Ramos (cell line): ENCODE measurements at regions not wholly inside any gene's neighbourhood (a gene's known extent, or its start where the extent isn't known, plus 50 kb on each side); places are given as distances from the start of the nearest gene placed in this dataset.

ENCODE experiments used
- in situ Hi-C: fragments of 300-500 bp; cut with MboI; formaldehyde crosslinking; loops from one replicate; pipeline ENCODE4 v1.14.3; 2022; ENCODE audit warnings: low sequenced_read_pairs; ENCODE audit not compliant: unreplicated experiment

DNA sequence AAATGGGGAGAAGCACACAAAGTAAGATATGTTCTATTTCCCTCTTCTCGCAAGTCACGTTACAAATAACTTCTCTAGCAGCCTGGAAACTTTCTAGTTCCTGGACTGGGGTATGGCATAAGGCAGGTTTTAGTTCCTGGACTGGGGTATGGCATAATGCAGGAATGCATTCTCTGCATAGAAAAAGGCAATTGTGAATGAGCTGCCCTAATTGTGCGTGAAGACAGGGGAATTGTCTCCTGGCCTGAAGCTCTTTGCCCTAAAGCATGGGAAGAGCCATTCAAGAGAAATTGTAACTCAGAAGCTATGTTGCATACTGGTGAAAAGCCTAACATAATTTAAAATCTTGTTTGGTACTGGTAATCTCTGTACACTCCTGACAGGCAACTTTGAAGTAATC lies 54.3 kb upstream of the CBLB start:
- in situ Hi-C loops, result no loop called here

DNA sequence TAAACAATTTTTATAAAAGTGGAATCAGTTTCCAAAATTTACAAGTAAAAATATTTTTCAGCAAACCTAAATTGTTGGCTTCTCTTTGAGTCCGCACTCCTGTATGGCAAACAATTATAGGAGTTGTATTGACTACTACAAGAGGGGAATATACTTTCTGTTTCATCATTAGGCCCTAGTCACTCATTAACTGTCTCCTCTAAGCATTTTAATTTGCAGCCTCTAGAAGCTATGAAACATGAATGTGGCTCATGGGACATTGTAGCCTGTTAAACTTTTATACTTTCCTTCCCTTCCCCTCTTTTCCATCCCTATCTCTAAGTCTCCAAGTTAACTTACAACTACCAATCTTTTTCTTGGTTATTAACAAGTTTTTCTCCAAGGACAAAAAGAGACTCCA lies 58.9 kb upstream of the CBLB start:
- in situ Hi-C loops, result no loop called here

DNA sequence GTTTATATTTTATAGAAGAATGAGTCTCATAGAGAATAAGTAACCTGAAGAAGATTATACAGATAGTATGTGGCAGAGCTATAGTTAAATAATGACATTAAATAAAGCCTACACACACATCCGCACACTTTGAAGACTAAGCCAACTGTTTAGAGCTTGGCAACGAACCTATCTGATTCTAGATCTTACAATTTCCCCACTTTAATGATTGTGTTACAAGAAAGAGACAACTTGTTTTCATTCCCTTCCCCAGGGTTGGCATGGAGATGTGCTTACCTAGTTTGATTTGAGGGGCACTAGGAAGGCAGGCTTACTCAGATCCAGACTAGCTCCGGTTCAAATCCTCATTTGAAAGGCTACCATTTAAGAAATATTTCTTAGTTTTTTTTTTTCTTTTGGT lies 61.9 kb upstream of the CBLB start:
- in situ Hi-C loops, result no loop called here

DNA sequence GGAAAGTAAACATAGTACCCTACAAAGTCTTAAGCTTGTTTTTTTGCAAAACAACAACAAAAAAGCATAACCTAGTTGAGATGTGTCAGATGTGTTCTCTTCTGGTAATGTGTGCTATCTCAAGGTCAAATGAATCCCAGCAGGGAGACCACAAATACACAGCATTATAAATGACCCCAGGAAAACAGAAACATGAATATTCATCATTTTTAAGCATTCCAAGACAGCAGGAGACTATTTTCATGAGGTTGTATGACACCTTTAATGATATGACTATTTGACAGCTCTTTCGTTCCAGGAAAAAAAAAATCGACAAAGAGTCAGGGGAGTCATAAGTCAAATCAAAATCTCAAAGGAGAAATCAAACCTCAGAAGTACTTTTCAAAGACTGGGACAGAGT lies 62.7 kb upstream of the CBLB start:
- in situ Hi-C loops, result no loop called here

DNA sequence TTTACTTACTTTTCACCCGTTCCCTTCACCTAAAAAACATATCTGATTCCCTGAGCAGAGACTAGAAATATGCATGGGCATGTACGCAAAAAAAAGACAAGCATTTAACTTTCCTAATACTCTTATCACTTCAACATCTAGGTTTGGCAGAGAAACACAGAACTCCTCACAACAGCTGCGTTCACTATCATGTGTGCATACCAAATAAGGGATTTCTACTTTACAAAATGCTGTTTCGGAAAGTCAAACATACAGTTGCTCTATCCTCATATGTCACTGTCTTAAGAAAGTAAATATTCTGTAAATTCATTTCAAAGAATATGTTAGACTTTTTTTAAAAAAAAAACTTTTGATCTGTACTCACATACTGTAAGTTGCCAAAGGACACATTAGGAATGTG lies 65.1 kb upstream of the CBLB start:
- in situ Hi-C loops, result no loop called here

DNA sequence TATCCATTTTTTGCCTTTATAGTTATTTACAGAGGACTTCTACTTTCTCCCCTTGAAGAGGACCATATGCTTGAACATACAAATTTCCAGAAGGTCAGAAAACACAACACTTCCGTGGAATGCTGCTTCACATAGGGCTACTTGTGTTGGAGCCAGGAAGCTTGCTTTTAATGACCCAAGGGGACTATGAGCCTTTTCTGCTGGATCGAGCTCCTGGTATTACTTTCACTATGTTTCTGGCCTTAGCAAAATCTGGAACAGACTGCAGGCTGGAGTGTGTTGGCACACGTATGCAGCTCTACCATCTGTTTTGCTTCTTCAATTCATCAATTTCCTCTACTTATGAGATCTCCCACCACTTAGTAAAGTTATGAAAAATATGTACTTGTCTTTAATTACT lies 69.3 kb upstream of the CBLB start:
- in situ Hi-C loops, result no loop called here

DNA sequence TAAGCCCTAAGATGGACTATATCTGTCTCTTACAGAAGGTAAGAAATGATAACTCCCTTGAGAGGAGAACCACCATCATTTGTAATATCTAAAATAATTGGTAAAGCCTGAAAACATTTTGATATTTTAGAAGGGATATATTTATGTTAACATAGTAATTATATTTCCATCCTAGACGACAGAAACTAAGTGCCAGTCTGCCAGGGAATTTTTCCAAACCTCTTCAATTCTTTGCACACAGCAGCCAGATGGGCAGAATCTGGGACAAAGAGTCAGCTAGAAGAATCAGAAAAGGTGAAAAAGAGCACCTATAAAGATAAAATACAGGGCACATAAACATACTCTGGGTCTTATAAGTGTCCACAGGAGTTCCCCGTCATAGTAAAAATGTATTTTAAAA lies 70.0 kb upstream of the CBLB start:
- in situ Hi-C loops, result no loop called here

DNA sequence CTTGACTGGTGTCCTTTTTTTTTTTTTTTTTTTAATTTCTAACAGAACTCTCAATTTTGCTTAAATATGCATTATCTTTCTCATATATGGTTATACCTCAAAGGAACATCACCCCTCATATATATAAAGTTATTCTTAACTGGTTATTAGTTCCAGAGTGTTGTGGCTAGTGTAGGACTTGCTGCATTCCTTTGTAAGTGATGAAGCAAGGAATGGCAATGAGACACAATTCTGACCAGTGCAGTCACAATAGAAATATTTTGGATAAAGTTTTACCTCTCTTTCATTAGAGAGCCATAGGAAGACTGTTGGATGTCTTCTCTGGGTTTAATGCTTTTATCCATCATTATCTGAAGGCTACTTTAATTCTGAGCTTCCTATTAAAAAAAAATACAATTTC lies 75.5 kb upstream of the CBLB start:
- in situ Hi-C loops, result no loop called here

DNA sequence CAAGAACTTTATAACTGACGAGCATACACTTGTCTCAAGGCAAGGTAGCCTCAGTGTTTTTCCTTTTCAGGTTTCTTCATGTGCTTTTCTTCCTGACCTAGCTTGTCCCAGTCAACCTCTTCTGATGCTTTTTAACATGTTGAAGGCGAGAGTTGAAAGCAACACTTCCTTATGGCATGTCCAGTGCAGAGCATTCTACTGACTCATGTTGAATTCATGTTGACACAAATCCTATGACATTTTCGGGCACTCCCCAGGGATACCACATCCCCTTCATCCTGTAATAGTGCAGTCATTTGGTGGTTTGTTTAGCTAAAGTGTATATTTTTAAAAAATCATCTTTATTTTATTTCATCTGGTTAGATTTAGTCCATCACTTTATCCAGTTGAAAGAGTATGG lies 75.9 kb upstream of the CBLB start:
- in situ Hi-C loops, result no loop called here

DNA sequence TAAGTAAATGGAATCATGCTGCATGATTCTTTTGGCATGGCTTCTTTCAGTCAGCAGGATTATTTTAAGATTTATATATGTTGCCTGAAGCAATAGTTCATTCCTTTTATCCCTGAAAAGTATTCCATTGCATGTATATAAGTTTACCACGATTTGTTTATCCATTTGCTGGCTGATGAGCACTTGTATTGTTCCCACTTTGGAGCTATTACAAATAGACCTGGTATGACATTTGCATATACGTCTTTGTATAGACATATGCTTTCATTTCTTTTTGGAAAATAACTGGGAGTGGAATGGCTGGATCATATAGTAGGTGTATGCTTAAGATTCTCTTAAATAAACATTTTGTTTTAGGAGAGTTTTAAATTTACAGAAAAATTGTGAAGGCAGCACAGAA lies 79.3 kb upstream of the CBLB start:
- in situ Hi-C loops, result no loop called here

DNA sequence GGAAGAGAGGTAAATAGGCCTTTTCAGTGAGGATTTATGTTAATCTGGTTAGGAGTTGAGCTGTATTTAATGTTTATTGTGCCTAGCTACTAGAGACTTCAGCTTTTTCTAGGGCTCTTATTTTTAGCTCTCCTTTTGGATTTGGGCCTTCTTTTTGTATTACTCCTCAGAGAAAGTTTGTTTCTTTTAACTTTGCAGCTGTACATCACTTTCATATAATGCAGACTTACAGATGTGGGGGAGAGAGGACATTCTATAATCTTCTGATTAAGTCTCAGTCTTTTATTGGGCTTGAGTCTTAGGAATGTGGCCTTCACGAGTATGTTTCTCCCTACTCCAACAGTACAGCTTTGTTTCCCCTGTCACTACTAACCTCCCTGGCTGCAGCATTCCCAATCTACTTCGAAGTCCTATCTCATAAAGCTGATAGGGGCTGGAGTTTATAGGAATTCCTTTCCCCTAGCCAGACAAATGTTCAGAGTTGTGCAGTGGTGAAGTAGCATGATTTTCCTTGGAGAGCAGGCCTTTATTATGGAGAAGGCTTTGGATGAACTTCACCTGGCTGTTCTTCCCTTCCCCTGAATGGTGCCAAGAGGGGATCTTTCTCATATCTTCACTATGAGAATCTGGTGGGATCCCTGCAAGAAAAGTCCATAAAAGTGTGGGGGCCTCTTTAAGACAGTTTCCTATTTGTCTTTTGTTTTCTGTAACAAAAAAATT lies 82.2 kb upstream of the CBLB start:
- in situ Hi-C loops, result no loop called here

DNA sequence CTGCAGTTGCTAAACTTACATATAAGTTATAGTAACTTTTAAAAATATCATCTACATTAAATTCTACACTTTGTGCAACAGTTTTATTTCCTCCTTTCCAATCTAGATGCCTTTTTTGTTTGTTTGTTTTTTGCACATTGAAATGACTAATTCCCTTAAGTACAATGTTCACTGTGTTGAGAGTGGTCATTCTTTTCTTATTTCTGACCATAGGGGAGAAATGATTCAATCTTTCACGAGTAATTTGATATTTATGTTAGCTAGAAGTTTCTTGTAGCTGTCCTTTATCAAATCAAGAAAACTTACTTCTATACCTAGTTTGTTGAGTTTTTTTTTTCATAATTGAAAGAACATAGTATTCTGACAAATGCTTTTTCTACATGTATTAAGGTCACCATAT lies 85.0 kb upstream of the CBLB start:
- in situ Hi-C loops, result no loop called here

DNA sequence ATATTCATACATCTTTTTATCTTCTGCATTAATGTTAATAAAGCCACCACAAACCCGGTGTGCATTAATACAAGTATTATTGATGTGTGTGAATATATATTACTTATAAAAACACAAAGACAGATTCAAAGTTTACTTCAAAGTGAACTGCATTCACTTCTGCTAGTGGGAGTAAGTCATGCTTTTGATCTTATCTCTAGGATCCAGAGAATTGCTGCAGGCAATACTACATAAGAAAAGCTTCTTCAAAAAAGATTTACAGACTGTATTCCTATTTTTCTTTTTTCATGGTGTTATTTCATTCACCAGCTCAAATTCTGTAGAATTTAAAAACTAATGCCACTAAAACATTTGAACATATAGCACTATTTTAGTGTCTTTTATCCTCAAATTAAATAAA lies 87.5 kb upstream of the CBLB start:
- in situ Hi-C loops, result no loop called here

DNA sequence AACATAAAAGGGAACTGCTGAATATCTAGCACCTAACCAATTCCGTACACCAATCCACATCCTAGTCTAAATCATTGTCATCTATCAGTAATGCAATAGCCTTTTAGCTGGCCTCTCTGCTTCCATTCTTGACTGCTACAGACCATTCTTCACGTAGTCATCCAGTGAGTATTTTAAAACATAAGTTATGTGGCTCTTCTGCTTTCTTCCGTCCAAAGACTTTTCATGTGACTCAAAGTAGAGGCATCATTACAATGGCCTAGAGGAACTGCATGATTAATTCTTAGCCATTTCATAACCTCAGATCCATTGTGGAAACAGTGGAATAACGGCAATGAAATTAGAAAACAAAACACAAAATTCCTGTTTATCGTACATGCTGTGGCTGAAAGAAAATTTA lies 88.9 kb upstream of the CBLB start:
- in situ Hi-C loops, result no loop called here

DNA sequence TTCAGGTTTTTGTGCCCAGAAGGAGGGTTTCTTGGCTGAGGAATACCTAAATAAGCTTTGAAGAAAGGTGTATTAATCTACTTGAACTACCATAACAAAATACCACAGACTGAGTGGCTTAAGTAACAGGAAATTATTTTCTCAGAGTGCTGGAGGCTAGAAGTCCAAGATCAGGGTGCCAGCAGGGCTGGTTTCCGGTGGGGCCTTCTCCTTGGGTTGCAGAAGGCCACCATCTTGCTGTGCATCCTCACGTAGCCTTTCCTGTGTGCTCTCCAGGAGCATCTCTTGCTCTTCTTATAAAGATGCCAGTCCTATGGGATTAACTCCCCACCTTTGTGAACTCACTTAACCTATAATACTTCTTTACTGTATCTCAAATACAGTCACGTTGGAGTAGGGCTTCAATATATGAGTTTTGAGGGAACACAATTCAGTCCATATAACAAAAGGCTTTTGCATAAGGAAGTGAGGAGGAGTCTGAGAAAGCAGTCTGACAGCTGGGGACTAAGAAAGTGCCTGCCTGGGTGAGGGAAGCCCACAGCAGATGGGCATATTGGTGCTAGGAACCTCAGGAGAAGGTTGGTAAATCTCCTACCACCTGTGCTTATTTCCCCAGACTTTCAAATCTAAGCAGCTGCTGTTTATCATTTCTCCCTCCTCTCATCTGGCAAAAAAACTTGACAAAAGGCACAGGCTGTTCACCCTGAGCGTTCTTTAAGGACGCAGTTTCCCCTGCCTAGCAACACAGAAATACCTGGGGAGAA lies 89.6 kb upstream of the CBLB start:
- in situ Hi-C loops, result no loop called here

DNA sequence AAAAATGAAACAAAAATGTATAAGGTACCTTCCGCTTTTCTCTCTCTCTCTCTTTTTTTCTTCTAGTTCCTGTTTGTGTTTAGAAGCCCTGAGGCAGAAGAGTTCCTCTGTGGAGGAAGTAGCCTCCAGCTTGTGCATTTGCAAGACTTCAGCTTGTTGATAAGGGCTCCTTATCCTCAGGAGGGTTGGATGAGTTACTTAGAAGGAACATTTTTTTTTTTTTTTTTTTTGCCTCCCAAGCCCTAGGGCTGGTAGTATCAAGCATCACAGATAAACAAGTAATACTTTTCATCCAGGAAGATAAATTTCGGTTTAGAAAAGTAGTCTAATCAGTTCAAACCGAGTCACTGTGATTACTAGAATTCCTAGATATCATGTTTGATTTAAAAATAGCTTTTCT lies 91.0 kb upstream of the CBLB start:
- in situ Hi-C loops, result no loop called here

DNA sequence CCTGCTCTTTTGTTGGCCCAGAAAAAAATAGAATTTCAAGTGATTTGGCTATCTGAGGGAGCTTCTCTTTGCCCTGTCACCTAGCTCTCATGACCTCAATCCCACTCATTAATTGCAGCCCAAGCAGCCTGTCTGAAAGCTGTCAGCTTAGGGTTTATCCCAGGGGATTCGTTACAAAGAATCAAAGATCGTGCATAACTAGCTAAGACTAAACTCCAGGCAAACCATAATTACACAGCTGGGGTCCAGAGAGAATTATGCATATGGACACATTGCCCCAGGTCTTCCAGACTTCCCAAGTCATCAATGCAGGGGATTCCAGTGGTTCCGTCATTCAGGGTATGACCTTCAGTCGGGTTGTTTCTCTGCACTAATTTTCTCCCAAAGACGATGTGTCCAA lies 91.6 kb upstream of the CBLB start:
- in situ Hi-C loops, result no loop called here

DNA sequence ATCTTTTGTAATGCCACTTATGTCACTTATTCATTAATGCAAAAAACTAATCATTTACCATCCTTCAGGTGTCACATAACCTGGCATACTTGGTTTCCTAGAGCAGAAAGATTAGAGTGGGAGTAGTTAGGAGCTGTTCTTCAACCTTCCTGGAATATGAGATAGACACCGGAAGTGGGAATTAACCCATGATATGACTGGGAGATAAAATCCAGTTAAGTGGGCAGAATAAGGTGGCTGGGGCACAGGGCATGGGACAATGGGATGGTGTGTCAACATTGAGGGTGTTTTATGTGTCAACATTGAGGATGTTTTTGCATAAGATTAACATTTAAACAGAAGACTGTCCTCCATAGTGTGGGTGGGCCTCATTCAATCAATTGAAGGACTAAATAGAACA lies 94.3 kb upstream of the CBLB start:
- in situ Hi-C loops, result no loop called here

DNA sequence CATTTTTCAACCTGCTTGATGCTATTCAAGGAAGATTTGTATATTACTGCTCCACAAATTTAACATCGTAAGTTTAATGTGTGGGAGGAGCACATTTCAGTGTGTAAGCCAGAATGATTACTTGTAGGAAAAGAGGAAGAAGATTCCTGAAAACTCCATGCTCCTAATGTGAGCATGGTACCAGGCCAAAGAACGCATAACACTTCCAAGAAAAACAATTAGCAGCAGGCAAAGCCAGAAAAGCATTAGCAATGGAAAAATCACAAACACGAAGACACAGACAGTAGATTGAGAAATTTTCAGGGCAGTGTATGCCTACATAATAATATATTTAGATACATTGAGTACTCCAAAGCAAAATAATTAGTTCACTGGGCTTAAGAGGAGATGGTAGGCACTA lies 96.6 kb upstream of the CBLB start:
- in situ Hi-C loops, result no loop called here

DNA sequence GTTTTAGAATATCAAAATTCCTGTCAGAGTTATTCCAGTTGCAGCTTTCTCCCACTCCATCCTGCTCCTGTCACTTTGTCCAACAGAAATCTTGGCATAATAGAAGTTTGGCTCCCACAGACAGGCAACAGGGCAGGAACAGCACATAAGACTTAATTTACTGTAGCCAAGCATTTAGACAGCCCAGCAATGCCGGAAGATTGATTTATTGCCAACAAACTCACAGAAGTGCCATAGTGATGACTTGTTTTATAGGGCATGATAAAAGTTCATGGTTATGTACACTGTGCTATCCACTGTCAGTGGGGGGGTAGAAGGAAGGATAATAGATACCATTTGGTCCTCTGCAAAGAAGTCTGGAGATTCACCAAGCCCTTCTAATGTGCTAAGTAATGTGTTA lies 98.3 kb upstream of the CBLB start:
- in situ Hi-C loops, result no loop called here

DNA sequence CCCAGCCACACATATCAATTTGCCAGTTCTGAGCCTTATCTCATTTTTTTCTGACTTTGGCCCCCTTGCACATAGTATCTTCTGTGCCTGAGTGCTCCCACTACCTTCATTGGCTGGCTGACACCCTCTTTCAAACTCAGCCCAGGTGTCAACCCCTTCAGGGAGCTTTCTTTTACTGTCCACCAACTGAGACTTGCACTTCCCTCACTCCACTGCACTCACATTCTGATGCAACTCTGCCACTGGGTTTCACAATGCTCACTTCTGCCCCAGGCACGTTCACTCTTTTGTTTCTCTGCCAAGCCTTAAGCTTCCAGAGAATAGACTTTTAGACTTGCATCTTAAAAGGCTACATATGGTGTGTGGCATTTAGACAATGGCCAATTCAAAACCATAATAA lies 101.5 kb upstream of the CBLB start:
- in situ Hi-C loops, result no loop called here

DNA sequence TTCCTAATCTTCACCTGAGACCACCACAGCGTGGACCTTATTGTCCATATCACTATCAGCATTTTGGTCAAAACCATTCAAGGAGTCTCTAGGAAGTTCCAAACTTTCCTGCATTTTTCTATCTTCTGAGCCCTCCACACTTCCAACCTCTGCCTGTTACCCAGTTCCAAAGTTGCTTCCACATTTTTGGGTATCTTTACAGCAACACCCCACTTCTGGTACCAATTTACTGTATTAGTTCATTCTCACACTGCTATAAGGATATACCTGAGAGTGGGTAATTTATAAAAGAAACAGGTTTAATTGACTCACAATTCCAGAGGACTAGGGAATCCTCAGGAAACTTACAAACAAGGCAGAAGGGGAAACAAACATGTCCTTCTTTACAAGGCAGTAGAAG lies 103.3 kb upstream of the CBLB start:
- in situ Hi-C loops, result no loop called here
